SK-N-SH treated with all-trans-retinoic acid at 6 μM for 48 hours (cell line): ENCODE measurements at regions not wholly inside any gene's neighbourhood (a gene's known extent, or its start where the extent isn't known, plus 50 kb on each side); places are given as distances from the start of the nearest gene placed in this dataset.

Experiments used
- CSDC2 ChIP-seq: fragments of 250-450 bp; sonication (Bioruptor Pico); IDR thresholded peaks from 2 replicates; pipeline ENCODE4 v1.5.0; 2020; ENCODE audit warnings: mild to moderate bottlenecking, moderate library complexity
- CSRNP3 ChIP-seq: fragments of 250-450 bp; sonication (Bioruptor Pico); IDR thresholded peaks from 2 replicates; pipeline ENCODE4 v1.5.1; 2021; ENCODE audit warnings: mild to moderate bottlenecking, moderate library complexity
- ISL1 ChIP-seq: fragments of 250-450 bp; sonication (Bioruptor Pico); IDR thresholded peaks from 2 replicates; pipeline ENCODE4 v2.1.2; 2022; ENCODE audit warnings: mild to moderate bottlenecking, moderate library complexity
- OSR1 ChIP-seq: fragments of 250-450 bp; sonication (Bioruptor Pico); IDR thresholded peaks from 2 replicates; pipeline ENCODE4 v1.8.0; 2022; ENCODE audit warnings: moderate library complexity, mild to moderate bottlenecking, inconsistent platforms
- POU6F1 ChIP-seq: fragments of 250-450 bp; sonication (Bioruptor Pico); IDR thresholded peaks from 2 replicates; pipeline ENCODE4 v1.8.0; 2021; ENCODE audit warnings: low read depth, mild to moderate bottlenecking, moderate library complexity, borderline replicate concordance
- PPARA ChIP-seq: fragments of 250-450 bp; sonication (Bioruptor Pico); IDR thresholded peaks from 2 replicates; pipeline ENCODE4 v1.5.0; 2020; ENCODE audit warnings: mild to moderate bottlenecking, borderline replicate concordance
- RARB ChIP-seq: fragments of 250-450 bp; sonication (Bioruptor Pico); IDR thresholded peaks from 2 replicates; pipeline ENCODE4 v1.8.0; 2021; ENCODE audit warnings: mild to moderate bottlenecking, moderate library complexity
- ZC3H10 ChIP-seq: fragments of 250-450 bp; sonication (Bioruptor Pico); IDR thresholded peaks from 2 replicates; pipeline ENCODE4 v1.5.1; 2021; ENCODE audit warnings: mild to moderate bottlenecking, moderate library complexity
- ZFP3 ChIP-seq: fragments of 250-450 bp; sonication (Bioruptor Pico); IDR thresholded peaks from 2 replicates; pipeline ENCODE4 v1.5.0; 2020; ENCODE audit warnings: mild to moderate bottlenecking, moderate library complexity
- ZFP30 ChIP-seq: fragments of 450-650 bp; formaldehyde crosslinking; IDR thresholded peaks from 2 replicates; pipeline ENCODE4 v1.5.0; 2022; ENCODE audit warnings: mild to moderate bottlenecking, moderate library complexity
- ZNF565 ChIP-seq: fragments of 450-650 bp; formaldehyde crosslinking; conservative IDR thresholded peaks from 2 replicates; pipeline ENCODE4 v1.5.0; 2020; ENCODE audit warnings: low read depth, mild to moderate bottlenecking, moderate library complexity
- ZNF70 ChIP-seq: fragments of 450-650 bp; formaldehyde crosslinking; IDR thresholded peaks from 2 replicates; pipeline ENCODE4 v1.5.0; 2020; ENCODE audit warnings: mild to moderate bottlenecking, moderate library complexity
- TF ChIP-seq, protein P1 (sequence below): fragments of 250-450 bp; sonication (Bioruptor Pico); IDR thresholded peaks from 2 replicates; pipeline ENCODE4 v1.8.0; 2020; ENCODE audit warnings: mild to moderate bottlenecking, moderate library complexity, borderline replicate concordance
- TF ChIP-seq, protein P2 (sequence below): fragments of 250-450 bp; sonication (Bioruptor Pico); IDR thresholded peaks from 2 replicates; pipeline ENCODE4 v1.5.1; 2020; ENCODE audit warnings: low read depth, mild to moderate bottlenecking, moderate library complexity

GRCh38 chr15:47534673-47535072, 182.6 kb upstream of the SEMA6D start:
- TF ChIP-seq CSDC2 (CRISPR knock-in tag) (no peak), POU6F1 (CRISPR knock-in tag) (no peak), CSRNP3 (no peak), PPARA (no peak), ZNF565 (CRISPR knock-in tag) (no peak), ZFP3 (CRISPR knock-in tag) (no peak), ZFP30 (CRISPR knock-in tag) (no peak), OSR1 (CRISPR knock-in tag) (no peak), ISL1 (CRISPR knock-in tag) (no peak), ZNF70 (no peak), ZC3H10 (CRISPR knock-in tag) (no peak), RARB (CRISPR knock-in tag) (no peak)
- TF ChIP-seq, protein P1, sequence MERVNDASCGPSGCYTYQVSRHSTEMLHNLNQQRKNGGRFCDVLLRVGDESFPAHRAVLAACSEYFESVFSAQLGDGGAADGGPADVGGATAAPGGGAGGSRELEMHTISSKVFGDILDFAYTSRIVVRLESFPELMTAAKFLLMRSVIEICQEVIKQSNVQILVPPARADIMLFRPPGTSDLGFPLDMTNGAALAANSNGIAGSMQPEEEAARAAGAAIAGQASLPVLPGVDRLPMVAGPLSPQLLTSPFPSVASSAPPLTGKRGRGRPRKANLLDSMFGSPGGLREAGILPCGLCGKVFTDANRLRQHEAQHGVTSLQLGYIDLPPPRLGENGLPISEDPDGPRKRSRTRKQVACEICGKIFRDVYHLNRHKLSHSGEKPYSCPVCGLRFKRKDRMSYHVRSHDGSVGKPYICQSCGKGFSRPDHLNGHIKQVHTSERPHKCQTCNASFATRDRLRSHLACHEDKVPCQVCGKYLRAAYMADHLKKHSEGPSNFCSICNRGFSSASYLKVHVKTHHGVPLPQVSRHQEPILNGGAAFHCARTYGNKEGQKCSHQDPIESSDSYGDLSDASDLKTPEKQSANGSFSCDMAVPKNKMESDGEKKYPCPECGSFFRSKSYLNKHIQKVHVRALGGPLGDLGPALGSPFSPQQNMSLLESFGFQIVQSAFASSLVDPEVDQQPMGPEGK (CRISPR knock-in tag): no peak
- TF ChIP-seq, protein P2, sequence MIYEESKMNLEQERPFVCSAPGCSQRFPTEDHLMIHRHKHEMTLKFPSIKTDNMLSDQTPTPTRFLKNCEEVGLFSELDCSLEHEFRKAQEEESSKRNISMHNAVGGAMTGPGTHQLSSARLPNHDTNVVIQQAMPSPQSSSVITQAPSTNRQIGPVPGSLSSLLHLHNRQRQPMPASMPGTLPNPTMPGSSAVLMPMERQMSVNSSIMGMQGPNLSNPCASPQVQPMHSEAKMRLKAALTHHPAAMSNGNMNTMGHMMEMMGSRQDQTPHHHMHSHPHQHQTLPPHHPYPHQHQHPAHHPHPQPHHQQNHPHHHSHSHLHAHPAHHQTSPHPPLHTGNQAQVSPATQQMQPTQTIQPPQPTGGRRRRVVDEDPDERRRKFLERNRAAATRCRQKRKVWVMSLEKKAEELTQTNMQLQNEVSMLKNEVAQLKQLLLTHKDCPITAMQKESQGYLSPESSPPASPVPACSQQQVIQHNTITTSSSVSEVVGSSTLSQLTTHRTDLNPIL: no peak
